GM23338 (cell line): ENCODE measurements at regions not wholly inside any gene's neighbourhood (a gene's known extent, or its start where the extent isn't known, plus 50 kb on each side); places are given as distances from the start of the nearest gene placed in this dataset.

Source experiments
- ATAC-seq: fragments of 200-7000 bp; cut with Tn5 transposase; 3 replicates; pipeline ENCODE4 v1.9.1; 2020
- DNase-seq: peaks from one replicate; pipeline ENCODE4 v3.0.0-alpha.2; 2015; ENCODE audit warnings: low spot score
- H2AFZ ChIP-seq: fragments of 200-600 bp; sonication (generic); 2 replicates; pipeline ENCODE4 v1.8.0; 2016; ENCODE audit warnings: antibody characterized with exemption, mild to moderate bottlenecking, moderate library complexity
- H3F3A ChIP-seq: fragments of 200-600 bp; sonication (generic); replicated peaks from 2 replicates; pipeline ENCODE4 v1.8.0; 2017; ENCODE audit warnings: antibody characterized with exemption, mixed run types, low read depth
- H3K27ac ChIP-seq: fragments of 200-600 bp; sonication (generic); 2 replicates; pipeline ENCODE4 v1.6.1; 2016; ENCODE audit warnings: low read depth
- H3K27me3 ChIP-seq: fragments of 200-600 bp; sonication (generic); 2 replicates; pipeline ENCODE4 v1.8.0; 2016; ENCODE audit warnings: mild to moderate bottlenecking, mixed run types, moderate library complexity; ENCODE audit not compliant: insufficient read depth
- H3K36me3 ChIP-seq: fragments of 200-600 bp; sonication (generic); 2 replicates; pipeline ENCODE4 v1.8.0; 2016; ENCODE audit warnings: mild to moderate bottlenecking; ENCODE audit not compliant: insufficient read depth
- H3K4me1 ChIP-seq: fragments of 200-600 bp; sonication (generic); 2 replicates; pipeline ENCODE4 v1.8.0; 2016; ENCODE audit warnings: mild to moderate bottlenecking, moderate library complexity; ENCODE audit not compliant: insufficient read depth
- H3K4me2 ChIP-seq: fragments of 200-600 bp; sonication (generic); 2 replicates; pipeline ENCODE4 v1.7.1; 2017; ENCODE audit warnings: mixed run types
- H3K4me3 ChIP-seq: fragments of 200-600 bp; sonication (generic); 2 replicates; pipeline ENCODE4 v1.6.1; 2016; ENCODE audit warnings: mixed run types
- H3K79me2 ChIP-seq: fragments of 200-600 bp; sonication (generic); replicated peaks from 2 replicates; pipeline ENCODE4 v1.8.0; 2017; ENCODE audit warnings: mild to moderate bottlenecking; ENCODE audit not compliant: insufficient read depth
- H3K9me2 ChIP-seq: fragments of 200-600 bp; sonication (generic); 2 replicates; pipeline ENCODE4 v1.8.0; 2017; ENCODE audit not compliant: insufficient read depth
- H4K20me1 ChIP-seq: fragments of 200-600 bp; sonication (generic); replicated peaks from 2 replicates; pipeline ENCODE4 v1.8.0; 2017; ENCODE audit warnings: mild to moderate bottlenecking; ENCODE audit not compliant: insufficient read depth
- H3K27ac Mint-ChIP-seq: 2 replicates; pipeline ENCODE4 v1.8.0; 2020; ENCODE audit warnings: inconsistent platforms, mild to moderate bottlenecking, moderate library complexity, mixed read lengths
- H3K27me3 Mint-ChIP-seq: 3 replicates; pipeline ENCODE4 v1.8.0; 2022; ENCODE audit warnings: low read depth, mild to moderate bottlenecking, moderate library complexity, mixed read lengths, inconsistent platforms; ENCODE audit not compliant: insufficient read depth, poor library complexity
- H3K36me3 Mint-ChIP-seq: 3 replicates; pipeline ENCODE4 v1.8.0; 2021; ENCODE audit warnings: low read depth, mild to moderate bottlenecking, inconsistent platforms, moderate library complexity, mixed read lengths
- H3K4me1 Mint-ChIP-seq: 3 replicates; pipeline ENCODE4 v1.8.0; 2020; ENCODE audit warnings: mild to moderate bottlenecking, inconsistent platforms, mixed read lengths
- H3K4me3 Mint-ChIP-seq: 3 replicates; pipeline ENCODE4 v1.8.0; 2021; ENCODE audit warnings: moderate library complexity, mild to moderate bottlenecking, inconsistent platforms, mixed read lengths
- H3K9me3 Mint-ChIP-seq: 3 replicates; pipeline ENCODE4 v1.8.0; 2020; ENCODE audit warnings: moderate library complexity, mild to moderate bottlenecking, inconsistent platforms, mixed read lengths
- CTCF ChIP-seq, 2 experiments: fragments of 200-600 bp in 1 of 2; sonication (generic) in 1 of 2; conservative IDR thresholded peaks; 2 replicates each; pipeline versions ENCODE4 v1.5.1 to v1.6.1; 2016 to 2017; ENCODE audit warnings: antibody characterized with exemption in 2 of 2, low read depth in 2 of 2, mild to moderate bottlenecking in 2 of 2, moderate library complexity in 1 of 2
- ETS1 ChIP-seq: IDR thresholded peaks from 2 replicates; pipeline ENCODE4 v1.6.1; 2016; ENCODE audit warnings: antibody characterized with exemption
- EZH2 ChIP-seq: fragments of 200-600 bp; sonication (generic); IDR thresholded peaks from one replicate; pipeline ENCODE4 v1.8.0; 2017; ENCODE audit warnings: antibody characterized with exemption, mild to moderate bottlenecking, low read depth; ENCODE audit not compliant: unreplicated experiment
- JUNB ChIP-seq: IDR thresholded peaks from one replicate; pipeline ENCODE4 v1.6.1; 2016; ENCODE audit warnings: antibody characterized with exemption; ENCODE audit not compliant: unreplicated experiment
- POLR2AphosphoS5 ChIP-seq: IDR thresholded peaks from 2 replicates; pipeline ENCODE4 v1.6.1; 2016; ENCODE audit warnings: antibody characterized with exemption, low read depth
- STAT1 ChIP-seq: IDR thresholded peaks from one replicate; pipeline ENCODE4 v1.6.1; 2016; ENCODE audit warnings: antibody characterized with exemption; ENCODE audit not compliant: unreplicated experiment
- ZNF114 ChIP-seq: fragments of 250-450 bp; sonication (Bioruptor Pico); IDR thresholded peaks from 2 replicates; pipeline ENCODE4 v1.5.0; 2020; ENCODE audit warnings: mild to moderate bottlenecking, moderate library complexity
- ZNF462 ChIP-seq: fragments of 250-450 bp; sonication (Bioruptor Pico); IDR thresholded peaks from 2 replicates; pipeline ENCODE4 v1.5.0; 2020; ENCODE audit warnings: mild to moderate bottlenecking, moderate library complexity

- no peaks in the 10 kb centered on the region for H3K36me3 Mint-ChIP-seq
- Histone ChIP-seq H3K36me3 (no peaks in the 10 kb centered on the region), H3K27ac (no peak overlapping the region), H3K4me3 (no peak overlapping the region), H3K4me1 (no peaks in the 10 kb centered on the region), H3K9me2 (no peaks in the 10 kb centered on the region; the same call in 1 of the 2 replicates), H3F3A (no peaks in the 10 kb centered on the region), H3K4me2 (no peak overlapping the region), H3K79me2 (no peaks in the 10 kb centered on the region), H2AFZ (no peak overlapping the region), H3K27me3 (no peaks in the 10 kb centered on the region), H4K20me1 (no peaks in the 10 kb centered on the region)
- H3K4me3 Mint-ChIP-seq, result no peak overlapping the region
- peaks cover 7% of the 10 kb centered on the region for H3K4me1 Mint-ChIP-seq
- DNase-seq (no peak), ATAC-seq (no peak)
- H3K9me3 Mint-ChIP-seq, result no peaks in the 10 kb centered on the region
- H3K27ac Mint-ChIP-seq, result no peak overlapping the region
- peaks cover 7% of the 10 kb centered on the region for H3K27me3 Mint-ChIP-seq
- no peak for TF ChIP-seq ZNF462 (CRISPR knock-in tag)
- no peak for TF ChIP-seq EZH2
- no peak for TF ChIP-seq STAT1
These were observed 265.4 kb upstream of the PLET1 start for GRCh38 chr11:112525844-112526590.

- Histone ChIP-seq H3K36me3 (no peaks in the 10 kb centered on the region), H3K4me2 (no peak overlapping the region), H2AFZ (no peak overlapping the region), H3K27me3 (no peaks in the 10 kb centered on the region), H4K20me1 (no peaks in the 10 kb centered on the region), H3F3A (no peaks in the 10 kb centered on the region), H3K4me1 (no peaks in the 10 kb centered on the region), H3K79me2 (no peaks in the 10 kb centered on the region), H3K4me3 (no peak overlapping the region), H3K9me2 (no peaks in the 10 kb centered on the region; the same call in 1 of the 2 replicates), H3K27ac (no peak overlapping the region)
- Mint-ChIP-seq H3K27me3 (peaks cover 7% of the 10 kb centered on the region), H3K27ac (no peak overlapping the region), H3K4me1 (peaks cover 7% of the 10 kb centered on the region), H3K4me3 (no peak overlapping the region), H3K36me3 (no peaks in the 10 kb centered on the region), H3K9me3 (no peaks in the 10 kb centered on the region)
- DNase-seq (no peak), ATAC-seq (no peak)
- TF ChIP-seq POLR2AphosphoS5 (no peak), STAT1 (no peak), ZNF114 (CRISPR knock-in tag) (no peak), ETS1 (no peak), CTCF (conservative IDR thresholded peaks at IDR 0.05; ENCODE audit: low read depth in 2 of 2) (no peak), EZH2 (no peak), JUNB (no peak)
These were observed 266.2 kb upstream of the PLET1 start for GRCh38 chr11:112526699-112527416.
